ENCODE measurements at regions not wholly inside any gene's neighbourhood (a gene's known extent, or its start where the extent isn't known, plus 50 kb on each side); places are given as distances from the start of the nearest gene placed in this dataset.

- TF ChIP-seq ZNF462 (CRISPR knock-in tag; IDR thresholded peaks at IDR 0.05) (no peak), EZH2 (IDR thresholded peaks at IDR 0.05; ENCODE audit: low read depth, unreplicated experiment) (no peak), ZNF114 (CRISPR knock-in tag; IDR thresholded peaks at IDR 0.05) (no peak), CTCF (conservative IDR thresholded peaks at IDR 0.05; ENCODE audit: low read depth in 2 of 2) (no peak), EZH2phosphoT487 (IDR thresholded peaks at IDR 0.05; ENCODE audit: unreplicated experiment) (no peak), JUNB (IDR thresholded peaks at IDR 0.05; ENCODE audit: unreplicated experiment) (no peak), CREB1 (CRISPR knock-in tag; IDR thresholded peaks at IDR 0.05; ENCODE audit: low read depth) (no peak), REST (IDR thresholded peaks at IDR 0.05; ENCODE audit: unreplicated experiment) (no peak), POLR2AphosphoS5 (IDR thresholded peaks at IDR 0.05; ENCODE audit: low read depth) (no peak), ZNF331 (CRISPR knock-in tag; IDR thresholded peaks at IDR 0.05; ENCODE audit: low read depth) (no peak), STAT1 (IDR thresholded peaks at IDR 0.05; ENCODE audit: unreplicated experiment) (no peak), ETS1 (IDR thresholded peaks at IDR 0.05) (no peak), NANOG (IDR thresholded peaks at IDR 0.05; ENCODE audit: borderline replicate concordance) (no peak)
- Histone ChIP-seq H3K36me3 (ENCODE audit: insufficient read depth) (no peaks in the 10 kb centered on the region), H3K79me2 (replicated peaks; ENCODE audit: insufficient read depth) (no peaks in the 10 kb centered on the region), H2AFZ (no peak overlapping the region; the same call in 1 of the 2 replicates), H3K4me1 (ENCODE audit: insufficient read depth) (no peaks in the 10 kb centered on the region), H3K4me3 (no peak overlapping the region), H3F3A (replicated peaks; ENCODE audit: low read depth) (no peaks in the 10 kb centered on the region), H3K27me3 (ENCODE audit: insufficient read depth) (no peaks in the 10 kb centered on the region), H3K27ac (ENCODE audit: low read depth) (no peak overlapping the region), H3K9me2 (ENCODE audit: insufficient read depth) (peaks cover 10% of the 10 kb centered on the region; the same call in 1 of the 2 replicates), H4K20me1 (replicated peaks; ENCODE audit: insufficient read depth) (no peaks in the 10 kb centered on the region), H3K4me2 (no peak overlapping the region)
- H3K27ac Mint-ChIP-seq, result no peak overlapping the region
- DNase-seq (ENCODE audit: low spot score), result no peak
- H3K4me1 Mint-ChIP-seq, result no peaks in the 10 kb centered on the region
- no peaks in the 10 kb centered on the region for H3K36me3 Mint-ChIP-seq (ENCODE audit: low read depth)
- no peak for ATAC-seq
- H3K4me3 Mint-ChIP-seq, result no peak overlapping the region
- H3K9me3 Mint-ChIP-seq, result no peaks in the 10 kb centered on the region
- no peaks in the 10 kb centered on the region for H3K27me3 Mint-ChIP-seq (ENCODE audit: insufficient read depth, low read depth, poor library complexity)
These were observed 247.8 kb downstream of the HAO1 start for GRCh38 chr20:7692478-7692877.

Data from GM23338 (cell line).